ENCODE measurements at regions not wholly inside any gene's neighbourhood (a gene's known extent, or its start where the extent isn't known, plus 50 kb on each side); places are given as distances from the start of the nearest gene placed in this dataset.

DNA sequence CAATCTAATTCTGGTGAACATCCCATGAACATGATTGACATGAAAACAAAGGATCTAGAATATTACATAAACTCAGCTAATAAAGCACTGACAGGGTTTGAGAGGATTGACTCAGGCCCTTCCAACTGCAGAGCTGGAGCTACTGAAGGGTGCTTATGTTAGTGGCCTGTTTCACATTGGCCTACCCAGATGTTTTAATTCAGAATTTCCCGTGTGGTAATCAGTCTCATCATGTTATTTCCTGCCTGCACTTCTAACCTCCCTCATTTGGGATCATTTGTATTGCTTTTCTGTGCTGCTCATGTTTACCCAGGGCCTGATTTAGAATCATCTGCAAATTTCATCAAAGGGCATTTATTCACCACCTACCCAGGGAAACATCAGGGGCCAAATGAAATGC lies 270.3 kb downstream of the PLPP3 start:
- TF ChIP-seq EZH2 (IDR thresholded peaks at IDR 0.05), result no peak
- no peak for TF ChIP-seq CTCF (IDR thresholded peaks at IDR 0.05)

Data from neural progenitor cell (in vitro differentiated cells).